ENCODE measurements at regions not wholly inside any gene's neighbourhood (a gene's known extent, or its start where the extent isn't known, plus 50 kb on each side); places are given as distances from the start of the nearest gene placed in this dataset.

- Histone ChIP-seq H3K27ac (no peak overlapping the region), H3K4me3 (ENCODE audit: low read depth, low read length) (no peak overlapping the region), H3K27me3 (ENCODE audit: control insufficient read depth, insufficient read depth, low read length) (no peaks in the 10 kb centered on the region), H3K36me3 (ENCODE audit: control insufficient read depth, insufficient read depth, low read length) (no peaks in the 10 kb centered on the region), H2AFZ (no peak overlapping the region), H3K9ac (no peak overlapping the region), H3K4me1 (no peaks in the 10 kb centered on the region), H3K4me2 (ENCODE audit: low read length) (no peak overlapping the region), H3K79me2 (no peaks in the 10 kb centered on the region), H3K9me3 (ENCODE audit: control insufficient read depth, low read length) (no peaks in the 10 kb centered on the region)
- TF ChIP-seq CTCF (IDR thresholded peaks at IDR 0.05): no peak
Observed at GRCh38 chr5:173513521-173513991, 102.9 kb downstream of the BOD1 start.

GRCh38 chr5:173512637-173513435 lies 103.6 kb downstream of the BOD1 start:
- Histone ChIP-seq H3K27ac (no peak overlapping the region), H3K4me2 (ENCODE audit: low read length) (no peak overlapping the region), H3K9ac (no peak overlapping the region), H2AFZ (no peak overlapping the region), H3K4me3 (ENCODE audit: low read depth, low read length) (no peak overlapping the region), H3K27me3 (ENCODE audit: control insufficient read depth, insufficient read depth, low read length) (no peaks in the 10 kb centered on the region), H3K36me3 (ENCODE audit: control insufficient read depth, insufficient read depth, low read length) (no peaks in the 10 kb centered on the region), H3K9me3 (ENCODE audit: control insufficient read depth, low read length) (no peaks in the 10 kb centered on the region), H3K4me1 (no peaks in the 10 kb centered on the region), H3K79me2 (no peaks in the 10 kb centered on the region)
- no peak for TF ChIP-seq CTCF (IDR thresholded peaks at IDR 0.05)

- H3K79me2 ChIP-seq: no peaks in the 10 kb centered on the region
- H3K27me3 ChIP-seq (ENCODE audit: control insufficient read depth, insufficient read depth, low read length): no peaks in the 10 kb centered on the region
- H3K4me2 ChIP-seq (ENCODE audit: low read length): no peak overlapping the region
- no peak for TF ChIP-seq CTCF (IDR thresholded peaks at IDR 0.05)
- no peaks in the 10 kb centered on the region for H3K9me3 ChIP-seq (ENCODE audit: control insufficient read depth, low read length)
- H3K9ac ChIP-seq: no peak overlapping the region
- no peaks in the 10 kb centered on the region for H3K36me3 ChIP-seq (ENCODE audit: control insufficient read depth, insufficient read depth, low read length)
- no peak overlapping the region for H3K4me3 ChIP-seq (ENCODE audit: low read depth, low read length)
- H2AFZ ChIP-seq: no peak overlapping the region
- H3K27ac ChIP-seq: no peak overlapping the region
- no peaks in the 10 kb centered on the region for H3K4me1 ChIP-seq
Observed at GRCh38 chr5:173509060-173509459, 107.4 kb downstream of the BOD1 start.

- H3K9me3 ChIP-seq (ENCODE audit: control insufficient read depth, low read length): no peaks in the 10 kb centered on the region
- no peaks in the 10 kb centered on the region for H3K27me3 ChIP-seq (ENCODE audit: control insufficient read depth, insufficient read depth, low read length)
- no peak overlapping the region for H3K27ac ChIP-seq
- no peak overlapping the region for H3K4me2 ChIP-seq (ENCODE audit: low read length)
- no peak overlapping the region for H3K4me3 ChIP-seq (ENCODE audit: low read depth, low read length)
- H3K4me1 ChIP-seq: no peaks in the 10 kb centered on the region
- no peak overlapping the region for H2AFZ ChIP-seq
- H3K36me3 ChIP-seq (ENCODE audit: control insufficient read depth, insufficient read depth, low read length): no peaks in the 10 kb centered on the region
- no peaks in the 10 kb centered on the region for H3K79me2 ChIP-seq
- no peak overlapping the region for H3K9ac ChIP-seq
- no peak for TF ChIP-seq CTCF (IDR thresholded peaks at IDR 0.05)
Observed at GRCh38 chr5:173507171-173507570, 109.3 kb downstream of the BOD1 start.

GRCh38 chr5:173505634-173506033 lies 110.8 kb downstream of the BOD1 start:
- Histone ChIP-seq H3K9ac (no peak overlapping the region), H3K9me3 (ENCODE audit: control insufficient read depth, low read length) (no peaks in the 10 kb centered on the region), H2AFZ (no peak overlapping the region), H3K4me2 (ENCODE audit: low read length) (no peak overlapping the region), H3K4me1 (no peaks in the 10 kb centered on the region), H3K79me2 (no peaks in the 10 kb centered on the region), H3K27me3 (ENCODE audit: control insufficient read depth, insufficient read depth, low read length) (no peaks in the 10 kb centered on the region), H3K4me3 (ENCODE audit: low read depth, low read length) (no peak overlapping the region), H3K27ac (no peak overlapping the region), H3K36me3 (ENCODE audit: control insufficient read depth, insufficient read depth, low read length) (no peaks in the 10 kb centered on the region)
- no peak for TF ChIP-seq CTCF (IDR thresholded peaks at IDR 0.05)
